ENCODE measurements at regions not wholly inside any gene's neighbourhood (a gene's known extent, or its start where the extent isn't known, plus 50 kb on each side); places are given as distances from the start of the nearest gene placed in this dataset.

DNA sequence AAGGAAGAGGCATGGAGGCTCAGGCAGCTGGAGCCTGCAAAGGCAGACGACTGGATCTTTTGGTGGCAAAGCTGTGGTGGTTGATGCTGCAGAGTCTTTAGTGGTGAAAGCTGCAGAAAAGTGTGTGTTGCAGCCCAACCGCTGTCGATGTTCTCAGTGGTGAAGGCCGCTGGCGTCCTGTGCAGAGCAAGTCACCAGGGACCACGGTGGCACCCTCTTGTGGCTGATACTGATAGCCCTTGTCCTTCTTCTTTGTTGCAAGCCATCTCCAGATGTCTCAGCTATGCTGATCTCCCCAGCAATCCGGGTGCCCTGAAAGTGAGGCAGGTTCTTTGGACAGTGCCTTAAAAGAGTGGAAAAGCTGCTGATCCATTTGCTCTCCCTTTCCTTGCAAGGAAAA, 610.9 kb upstream of the PCDH9 start:
- H3K4me3 ChIP-seq, result no peak overlapping the region
- H3K27ac ChIP-seq, result no peak overlapping the region

DNA sequence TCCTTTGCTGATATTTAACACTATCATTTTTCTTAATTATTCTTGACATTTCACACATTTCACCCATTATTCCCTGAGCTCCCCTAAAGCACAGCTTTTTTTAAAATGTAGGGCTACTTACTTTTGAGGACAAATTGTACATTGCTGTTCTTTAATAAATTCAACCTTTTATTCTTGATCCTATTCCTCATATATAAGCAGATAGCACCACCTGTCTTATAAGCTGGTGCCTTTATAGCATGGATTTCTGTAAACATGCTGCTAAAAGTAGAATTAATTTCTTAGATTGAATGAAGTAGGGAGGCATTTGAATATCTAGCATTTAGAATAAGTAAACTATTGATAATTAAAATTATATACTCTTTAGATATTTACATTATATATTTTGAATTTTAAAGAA, 603.4 kb upstream of the PCDH9 start:
- no peak overlapping the region for H3K4me3 ChIP-seq
- no peak overlapping the region for H3K27ac ChIP-seq

DNA sequence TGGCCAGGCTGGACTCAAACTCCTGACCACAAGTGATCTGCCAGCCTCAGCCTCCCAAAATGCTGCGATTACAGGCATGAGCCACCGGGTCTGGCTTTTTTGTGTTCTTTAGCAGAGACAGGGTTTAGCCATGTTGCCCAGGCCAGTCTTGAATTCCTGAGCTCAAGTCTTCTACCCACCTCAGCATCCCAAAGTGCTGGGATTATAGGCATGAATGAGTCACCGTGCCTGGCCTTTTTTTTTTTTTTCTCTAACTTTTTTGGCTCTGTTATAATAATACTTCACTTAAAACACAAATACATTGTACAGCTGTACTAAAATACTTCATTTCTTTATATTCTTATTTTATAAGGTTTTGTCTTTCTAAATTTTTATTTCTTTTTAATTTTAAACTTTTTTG, 599.5 kb upstream of the PCDH9 start:
- Histone ChIP-seq H3K4me3 (no peak overlapping the region), H3K27ac (no peak overlapping the region)

DNA sequence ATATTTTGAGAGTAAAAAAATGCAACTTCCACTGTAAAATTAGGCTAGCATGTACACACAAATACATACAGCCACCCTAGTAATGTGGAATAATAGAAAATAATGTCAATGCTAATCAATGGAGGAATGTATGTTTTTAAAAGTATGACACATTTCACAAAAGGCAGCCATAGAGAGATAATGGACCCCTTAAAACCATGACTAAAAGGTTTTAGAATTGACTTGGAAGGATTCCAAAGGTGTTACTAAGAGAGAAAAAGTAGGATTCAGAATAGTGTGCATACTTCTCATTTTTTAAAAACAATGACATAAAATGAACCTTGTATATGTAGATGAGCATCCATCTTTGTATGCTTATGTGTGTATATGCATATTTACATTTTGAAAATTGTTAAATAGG, 597.9 kb upstream of the PCDH9 start:
- H3K27ac ChIP-seq, result no peak overlapping the region
- H3K4me3 ChIP-seq, result no peak overlapping the region

DNA sequence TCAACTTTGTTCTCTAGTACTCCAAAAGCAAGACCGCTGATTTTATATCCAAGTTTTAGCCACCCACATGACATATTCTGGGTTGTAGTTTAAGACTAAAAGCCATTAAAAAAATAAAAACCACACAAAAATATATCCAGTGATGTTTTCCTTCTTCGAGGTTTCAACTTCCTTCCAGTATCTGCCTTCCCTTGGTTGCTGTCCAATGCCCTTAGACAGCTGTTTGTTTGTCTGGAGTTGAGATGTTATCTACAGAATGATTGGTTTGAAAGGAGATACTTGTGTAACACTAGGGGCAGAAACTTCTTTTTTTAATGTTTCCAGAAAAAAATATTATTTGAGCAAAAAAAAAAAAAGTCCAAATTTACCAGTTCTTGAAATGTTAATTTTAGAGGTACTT, 591.5 kb upstream of the PCDH9 start:
- H3K27ac ChIP-seq, result no peak overlapping the region
- H3K4me3 ChIP-seq, result no peak overlapping the region

DNA sequence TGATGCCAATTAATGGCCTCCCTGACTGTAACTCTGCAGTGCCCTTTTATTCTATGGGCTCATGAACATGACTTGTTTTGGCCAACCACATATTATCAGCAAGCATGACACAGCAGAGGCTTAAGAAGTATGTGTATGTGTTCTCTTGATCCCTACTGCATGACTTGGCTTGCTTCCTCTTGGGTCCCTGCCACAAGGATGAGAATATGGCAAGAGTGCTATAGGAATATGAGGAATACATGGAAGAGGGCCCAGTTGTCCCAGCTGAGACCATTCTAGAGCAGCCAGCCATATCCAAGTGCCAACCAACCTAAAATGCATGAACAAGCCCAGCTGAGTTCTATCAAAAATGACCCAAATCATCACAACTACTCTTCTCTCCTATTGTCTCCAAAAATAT, 576.7 kb upstream of the PCDH9 start:
- Histone ChIP-seq H3K27ac (no peak overlapping the region), H3K4me3 (no peak overlapping the region)

DNA sequence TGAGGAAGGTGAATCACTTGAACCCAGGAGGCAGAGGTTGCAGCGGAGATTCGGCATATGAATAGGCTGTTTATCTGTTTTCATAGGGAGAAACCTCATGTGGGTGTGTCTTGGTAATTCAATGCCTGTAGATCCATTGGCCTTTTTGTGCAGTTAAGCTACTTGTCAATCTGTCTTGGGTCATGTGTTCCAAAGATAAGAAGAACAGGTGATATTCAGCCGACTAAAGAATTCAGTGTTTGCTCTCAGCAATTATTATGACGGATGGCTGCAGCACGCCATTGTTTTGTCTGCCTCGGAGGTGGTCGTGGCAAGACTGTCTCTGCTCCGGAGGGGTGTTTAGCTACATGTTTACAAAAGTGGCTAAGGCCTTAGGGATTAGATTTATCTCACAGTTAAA, 573.0 kb upstream of the PCDH9 start:
- Histone ChIP-seq H3K4me3 (no peak overlapping the region), H3K27ac (no peak overlapping the region)

DNA sequence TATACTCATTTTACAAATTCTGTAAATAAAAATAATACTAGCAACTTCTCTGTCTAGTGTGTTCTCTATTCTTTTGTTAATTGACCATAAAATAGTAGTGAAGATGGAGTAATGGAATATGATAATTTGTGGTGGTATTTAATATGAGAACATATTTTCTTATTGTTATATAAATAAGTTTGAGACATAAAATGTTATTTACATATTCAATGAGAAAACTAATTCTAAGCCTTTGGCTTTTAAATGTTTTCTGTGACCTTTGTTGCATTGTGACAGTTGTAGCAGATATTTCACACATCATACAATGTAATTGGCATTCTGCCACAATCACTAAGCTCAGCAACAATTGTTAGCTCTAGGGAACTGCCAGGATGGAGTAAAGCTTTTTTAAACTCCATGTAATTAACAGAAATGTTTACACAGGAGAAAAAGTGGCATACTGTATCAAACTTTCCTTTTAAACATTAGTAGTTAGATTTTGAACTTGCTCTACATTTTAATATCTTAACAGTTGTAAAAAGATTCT, 562.1 kb upstream of the PCDH9 start:
- no peak overlapping the region for H3K4me3 ChIP-seq
- H3K27ac ChIP-seq, result no peak overlapping the region

DNA sequence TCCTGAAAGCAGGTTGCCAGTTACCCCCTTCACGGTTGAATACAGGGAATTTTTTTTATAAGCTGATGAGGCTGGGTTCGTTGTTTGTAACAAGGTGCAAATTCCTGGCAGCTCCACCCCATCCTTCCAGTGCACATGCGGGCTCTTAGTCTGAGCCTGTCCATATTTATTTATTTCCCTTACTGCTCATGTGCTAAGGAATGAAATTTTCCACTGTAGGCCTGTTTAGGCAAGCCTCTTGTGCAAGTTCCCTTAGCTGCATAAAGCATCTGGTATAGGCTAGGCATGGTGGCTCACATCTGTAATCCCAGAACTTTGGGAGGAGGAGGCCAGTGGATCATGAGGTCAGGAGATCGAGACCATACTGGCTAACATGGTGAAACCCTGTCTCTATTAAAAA, 560.9 kb upstream of the PCDH9 start:
- Histone ChIP-seq H3K27ac (no peak overlapping the region), H3K4me3 (no peak overlapping the region)

DNA sequence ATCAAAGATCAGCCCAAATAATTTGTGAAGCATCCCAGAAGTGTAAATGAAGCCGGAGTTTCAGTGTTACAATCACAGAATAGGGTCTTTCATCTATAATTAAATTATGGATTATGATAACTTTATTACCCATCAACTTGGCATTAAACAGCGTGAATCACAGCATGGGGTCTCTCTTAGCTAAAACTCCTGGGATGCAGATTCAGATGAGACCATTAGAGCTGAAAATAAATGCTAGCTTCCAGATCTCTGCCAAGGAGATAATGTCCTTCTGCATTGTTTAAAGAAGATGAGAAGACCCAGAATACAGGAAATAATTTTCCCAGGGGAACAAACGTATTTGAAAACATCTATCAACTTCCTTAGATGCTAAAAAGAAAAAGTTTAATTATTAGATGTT, 546.0 kb upstream of the PCDH9 start:
- no peak overlapping the region for H3K27ac ChIP-seq
- H3K4me3 ChIP-seq, result no peak overlapping the region

DNA sequence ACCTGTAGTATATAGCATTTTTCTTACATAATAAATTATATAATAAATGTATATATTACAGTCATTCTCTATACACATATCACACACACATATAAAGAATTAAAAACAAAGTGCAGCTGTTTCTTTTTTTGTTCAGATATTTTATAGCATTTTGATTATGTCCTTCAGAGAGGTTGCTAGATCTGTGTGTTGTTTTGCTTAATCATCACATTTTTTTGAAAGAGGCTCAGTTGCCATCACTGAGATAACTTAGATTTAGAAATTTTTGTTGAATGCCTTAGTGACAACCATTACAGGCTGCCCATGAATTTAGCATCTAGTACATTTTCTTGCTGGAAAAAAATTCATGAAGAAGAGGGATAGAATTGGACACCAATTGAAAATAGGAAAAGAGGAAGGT, 545.2 kb upstream of the PCDH9 start:
- Histone ChIP-seq H3K27ac (no peak overlapping the region), H3K4me3 (no peak overlapping the region)

DNA sequence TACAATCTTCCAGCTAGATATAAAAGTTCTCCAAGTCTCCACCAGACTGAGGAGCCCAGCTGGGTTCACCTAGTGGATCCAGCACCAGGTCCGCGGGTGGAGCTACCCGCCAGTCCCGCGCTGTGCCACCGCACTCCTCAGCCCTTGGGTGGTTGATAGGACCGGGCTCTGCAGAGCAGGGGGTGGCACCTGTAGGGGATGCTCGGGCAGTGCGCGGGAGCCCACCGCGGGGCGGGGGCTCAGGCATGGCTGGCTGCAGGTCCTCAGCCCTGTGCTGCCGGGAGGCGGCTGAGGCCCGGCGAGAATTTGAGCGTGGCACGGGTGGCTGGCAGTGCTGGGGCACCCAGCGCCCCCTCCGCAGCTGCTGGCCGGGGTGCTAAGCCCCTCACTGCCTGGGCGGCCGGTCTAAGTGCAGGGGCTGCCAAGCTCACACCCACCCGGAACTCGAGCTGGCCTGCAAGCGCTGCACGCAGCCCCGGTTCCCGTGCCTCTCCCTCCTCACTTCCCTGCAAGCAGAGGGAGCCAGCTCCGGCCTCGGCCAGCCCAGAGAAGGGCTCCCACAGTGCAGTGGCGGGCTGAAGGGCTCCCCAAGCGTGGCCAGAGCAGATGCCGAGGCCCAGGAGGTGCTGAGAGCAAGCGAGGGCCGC, 542.8 kb upstream of the PCDH9 start:
- Histone ChIP-seq H3K4me3 (no peak overlapping the region), H3K27ac (no peak overlapping the region)

DNA sequence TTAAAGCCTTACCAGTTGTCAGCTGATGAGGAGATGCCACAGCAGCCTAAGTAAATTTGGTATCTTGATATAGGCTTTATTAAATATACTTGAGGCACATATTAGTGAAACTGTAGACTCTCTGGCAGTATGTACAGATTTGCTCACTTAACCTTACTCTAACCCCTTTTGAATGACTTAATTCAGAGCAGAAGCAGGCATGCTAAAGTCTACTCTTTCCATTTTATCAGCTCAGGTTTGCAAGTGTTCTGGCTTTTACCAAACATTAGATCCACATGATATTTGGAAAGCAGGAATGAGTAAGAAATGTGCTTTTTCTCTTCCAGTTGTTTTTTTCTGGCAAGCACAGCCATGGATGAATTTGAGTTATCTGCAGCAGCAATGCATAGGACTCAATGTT, 541.0 kb upstream of the PCDH9 start:
- Histone ChIP-seq H3K27ac (no peak overlapping the region), H3K4me3 (no peak overlapping the region)

DNA sequence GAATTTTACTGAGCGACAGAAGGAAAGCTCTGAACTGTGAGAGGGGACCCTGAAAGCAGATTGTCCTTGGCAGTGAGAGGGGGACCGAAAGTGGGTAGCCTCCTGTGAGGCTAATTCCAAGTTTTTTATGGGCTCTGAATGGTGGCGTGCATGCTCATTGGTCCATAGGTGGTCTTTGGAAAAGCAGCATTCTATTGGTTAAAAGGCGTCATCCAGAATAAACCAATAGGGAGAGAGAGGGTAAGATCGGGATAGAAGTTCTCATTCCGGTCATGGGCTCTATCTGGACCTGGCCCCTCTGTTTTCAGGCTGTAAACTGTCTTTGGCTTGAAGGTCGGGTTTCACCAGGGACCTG, 539.8 kb upstream of the PCDH9 start:
- no peak overlapping the region for H3K27ac ChIP-seq
- H3K4me3 ChIP-seq, result no peak overlapping the region

DNA sequence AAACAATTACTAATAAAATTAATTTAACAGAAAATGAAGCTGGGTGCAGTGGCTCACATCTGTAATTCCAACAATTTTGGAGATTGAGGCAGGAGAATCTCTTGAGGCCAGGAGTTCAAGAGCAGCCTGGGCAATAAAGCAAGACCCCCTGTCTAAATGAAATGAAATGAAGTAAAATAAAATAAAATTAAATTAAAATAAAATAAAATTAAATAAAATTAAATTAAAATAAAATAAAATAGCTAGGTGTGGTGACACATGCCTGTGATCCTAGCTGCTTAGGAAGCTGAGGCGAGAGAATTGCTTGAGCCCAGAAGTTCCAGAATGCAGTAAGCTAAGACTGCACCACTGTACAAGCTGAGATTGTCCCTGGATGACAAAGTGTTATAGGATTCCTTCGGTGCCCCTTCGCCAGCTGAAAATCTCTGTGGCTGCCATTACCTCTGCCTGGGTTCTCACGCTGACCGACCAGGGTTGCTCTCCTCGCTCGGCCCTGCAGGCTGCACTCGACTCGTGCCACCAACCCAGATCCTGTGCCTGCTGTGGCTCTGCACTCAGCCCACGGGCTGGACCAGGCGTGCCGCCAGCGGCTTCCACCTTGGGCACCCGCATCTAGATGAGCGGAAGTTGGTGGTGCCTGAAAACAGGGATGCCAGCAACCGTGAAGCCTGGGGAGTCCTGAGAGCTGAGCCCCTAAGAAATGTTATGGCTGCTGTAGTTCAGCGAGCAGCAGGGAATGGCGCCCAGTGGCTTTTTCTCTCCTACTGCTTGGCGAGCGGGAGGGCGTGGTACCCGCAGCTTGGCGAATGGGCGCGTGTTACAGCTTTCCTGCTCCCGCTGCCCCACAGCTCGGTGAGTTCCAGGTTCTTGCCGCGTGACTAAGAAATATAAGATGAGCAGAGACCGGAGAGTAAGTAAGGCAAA, 539.2 kb upstream of the PCDH9 start:
- H3K4me3 ChIP-seq, result no peak overlapping the region
- no peak overlapping the region for H3K27ac ChIP-seq

DNA sequence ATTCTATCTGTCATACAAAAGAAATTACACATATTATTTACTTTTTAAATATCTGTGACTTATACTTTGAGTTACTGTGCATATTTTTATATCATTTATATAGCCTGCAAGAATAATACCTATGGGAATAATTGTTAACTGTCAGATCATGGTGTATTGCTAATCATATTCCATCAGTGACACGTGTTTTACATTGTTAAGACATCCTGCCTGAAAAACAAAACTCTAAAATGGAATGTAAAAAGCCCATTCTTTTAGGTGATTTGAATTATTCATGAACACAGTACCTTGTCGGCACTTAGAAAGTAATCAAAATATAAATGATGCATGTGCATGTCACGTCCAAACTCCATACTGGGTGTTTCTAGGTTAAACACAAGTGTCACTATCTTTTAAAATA, 533.8 kb upstream of the PCDH9 start:
- Histone ChIP-seq H3K27ac (no peak overlapping the region), H3K4me3 (no peak overlapping the region)

DNA sequence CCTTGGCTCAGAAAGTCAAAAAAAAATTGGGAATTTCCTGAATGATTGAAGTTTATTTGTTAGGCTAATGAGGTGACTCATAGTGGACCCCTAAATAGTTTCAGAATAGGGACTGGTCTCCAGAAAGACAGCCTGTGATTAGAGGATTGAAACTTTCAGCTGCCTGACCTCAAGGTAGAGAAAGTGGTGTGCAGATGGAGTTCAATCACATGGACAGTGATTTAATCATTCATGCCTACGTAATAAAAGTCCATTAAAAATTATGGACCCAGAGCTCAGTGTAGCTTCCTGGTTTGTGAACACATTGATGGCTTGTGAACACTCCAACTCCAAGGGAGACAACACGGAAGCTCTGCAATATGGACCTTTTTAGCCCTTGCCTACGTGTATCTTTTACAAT, 533.2 kb upstream of the PCDH9 start:
- no peak overlapping the region for H3K4me3 ChIP-seq
- no peak overlapping the region for H3K27ac ChIP-seq

DNA sequence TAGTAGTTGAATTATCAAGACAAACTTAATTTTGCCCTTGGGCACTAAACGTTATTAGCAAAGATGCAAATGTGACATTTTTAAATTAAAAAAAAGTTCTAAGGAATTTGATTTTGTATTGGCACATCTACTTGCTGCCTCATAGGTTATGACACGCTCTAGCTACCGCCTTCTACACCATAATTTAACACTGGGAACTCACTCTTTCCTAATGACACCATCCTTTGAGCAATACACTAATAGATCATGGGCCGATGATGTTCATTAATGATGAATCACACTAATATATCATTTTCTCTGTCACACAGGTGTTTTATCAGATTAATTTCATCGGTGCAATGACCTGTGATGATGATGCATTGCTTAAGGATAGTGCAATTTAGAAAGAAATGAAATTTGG, 528.8 kb upstream of the PCDH9 start:
- no peak overlapping the region for H3K4me3 ChIP-seq

DNA sequence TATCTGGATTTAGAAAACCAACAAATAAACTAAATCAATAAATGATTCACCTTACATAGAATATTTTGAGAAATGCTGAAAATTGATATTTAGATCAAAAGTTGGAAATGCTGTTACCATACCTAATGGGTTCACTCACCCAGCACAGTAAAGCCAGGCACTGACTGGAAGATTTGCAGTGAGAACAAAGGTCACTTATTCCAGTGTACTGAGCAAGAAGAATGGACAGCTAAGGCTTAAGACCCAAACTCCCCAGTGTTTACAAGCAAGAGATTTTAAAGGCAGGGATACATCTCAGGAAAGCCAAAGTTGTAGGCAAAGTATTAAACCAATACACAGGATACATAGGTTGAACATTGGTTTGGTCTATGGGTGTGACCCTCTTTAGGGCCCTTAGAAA, 523.9 kb upstream of the PCDH9 start:
- Histone ChIP-seq H3K4me3 (no peak overlapping the region), H3K27ac (no peak overlapping the region)

More for the DNA sequence above, 528.8 kb upstream of the PCDH9 start:
- no peak overlapping the region for H3K27ac ChIP-seq

DNA sequence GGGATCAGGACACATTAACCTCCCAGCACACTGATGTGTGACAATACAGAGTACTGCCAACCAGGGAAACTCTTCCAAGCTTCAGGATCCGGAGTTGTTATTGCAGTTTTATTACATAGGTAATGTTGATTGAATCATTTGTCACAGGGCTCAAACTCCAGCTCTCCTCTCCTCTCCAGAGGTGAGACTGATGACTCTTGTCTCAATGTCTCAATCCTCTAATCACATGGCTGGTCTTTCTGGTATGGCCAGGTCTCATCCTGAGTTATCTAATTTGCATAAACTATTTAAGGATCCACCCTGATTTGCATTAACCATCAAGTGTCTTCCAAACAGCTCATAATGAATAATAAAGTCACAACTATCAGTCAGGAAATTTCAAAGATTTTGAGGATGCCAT, 522.6 kb upstream of the PCDH9 start:
- no peak overlapping the region for H3K27ac ChIP-seq
- no peak overlapping the region for H3K4me3 ChIP-seq

DNA sequence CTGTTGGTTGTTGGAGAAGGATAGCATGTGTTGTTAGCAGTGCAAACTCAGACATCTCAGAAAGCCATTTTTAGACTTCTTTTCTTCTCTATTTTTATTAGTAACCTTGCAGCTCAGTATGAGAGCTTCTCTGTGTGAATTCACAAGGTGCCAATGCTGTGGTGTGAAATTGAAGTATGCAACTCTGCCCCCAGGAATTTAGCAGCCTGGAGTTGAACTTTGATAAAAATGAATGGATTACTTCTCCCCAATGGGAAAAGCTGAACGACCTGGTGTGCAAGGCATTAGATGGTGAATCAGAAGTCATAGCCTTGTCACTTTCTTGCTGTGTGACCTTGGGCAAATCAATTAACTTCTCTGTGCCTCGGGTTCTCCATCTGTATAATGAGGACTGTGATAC, 512.3 kb upstream of the PCDH9 start:
- no peak overlapping the region for H3K4me3 ChIP-seq
- H3K27ac ChIP-seq, result no peak overlapping the region

All from skin epidermis (tissue), 12 donors.